Muscle of leg (tissue), 3 donors: ENCODE measurements at regions not wholly inside any gene's neighbourhood (a gene's known extent, or its start where the extent isn't known, plus 50 kb on each side); places are given as distances from the start of the nearest gene placed in this dataset.

Experiments
- DNase-seq: peaks from one replicate; pipeline ENCODE4 v3.0.0; 2013
- H3K27ac ChIP-seq: one replicate; pipeline ENCODE4 v1.5.1; 2013; ENCODE audit warnings: mild to moderate bottlenecking, low read length, control low read depth
- H3K27me3 ChIP-seq: one replicate; pipeline ENCODE4 v1.6.1; 2013; ENCODE audit warnings: low read length; ENCODE audit not compliant: control insufficient read depth, insufficient read depth
- H3K36me3 ChIP-seq: one replicate; pipeline ENCODE4 v1.6.1; 2013; ENCODE audit warnings: low read length; ENCODE audit not compliant: control insufficient read depth, insufficient read depth
- H3K4me1 ChIP-seq: one replicate; pipeline ENCODE4 v1.6.1; 2013; ENCODE audit warnings: low read length; ENCODE audit not compliant: control insufficient read depth, insufficient read depth
- H3K4me3 ChIP-seq: one replicate; pipeline ENCODE4 v1.5.1; 2013; ENCODE audit warnings: low read length, control low read depth
- H3K9me3 ChIP-seq: replicated peaks from 2 replicates; pipeline ENCODE4 v1.6.1; 2013; ENCODE audit warnings: low read depth, low read length; ENCODE audit not compliant: control insufficient read depth
- WGBS: methylation state at CpG from one replicate; pipeline ENCODE4 v1.1.5; 2013; ENCODE audit warnings: missing lambda C conversion rate; ENCODE audit not compliant: insufficient coverage; 5-methylcytosine and 5-hydroxymethylcytosine counted together

GRCh38 chr5:143581649-143582048 lies 178.2 kb upstream of the NR3C1 start:
- H3K4me1 ChIP-seq = peaks cover 8% of the 10 kb centered on the region
- no peak for DNase-seq
- WGBS = 92% methylated on average over 2 of the region's 2 CpGs

GRCh38 chr5:143581147-143581546 lies 177.7 kb upstream of the NR3C1 start:
- peaks cover 7% of the 10 kb centered on the region for H3K4me1 ChIP-seq
- no peaks in the 10 kb centered on the region for H3K9me3 ChIP-seq
- no peak for DNase-seq
- no peak overlapping the region for H3K4me3 ChIP-seq
- H3K27ac ChIP-seq = no peak overlapping the region
- H3K36me3 ChIP-seq = no peaks in the 10 kb centered on the region
- 100% methylated on average over 3 of the region's 3 CpGs for WGBS
- no peaks in the 10 kb centered on the region for H3K27me3 ChIP-seq

More at GRCh38 chr5:143581649-143582048, 178.2 kb upstream of the NR3C1 start:
- H3K4me3 ChIP-seq = no peak overlapping the region
- H3K9me3 ChIP-seq = no peaks in the 10 kb centered on the region
- H3K36me3 ChIP-seq = no peaks in the 10 kb centered on the region
- H3K27ac ChIP-seq = no peak overlapping the region
- H3K27me3 ChIP-seq = no peaks in the 10 kb centered on the region

- Histone ChIP-seq H3K27me3 (no peaks in the 10 kb centered on the region), H3K4me1 (peaks cover 10% of the 10 kb centered on the region), H3K27ac (peak overlapping the region; percentile 70), H3K9me3 (no peaks in the 10 kb centered on the region), H3K4me3 (no peak overlapping the region), H3K36me3 (no peaks in the 10 kb centered on the region)
- DNase-seq = peak; percentile 76
- no CpG with 5 or more reads among the region's 2 CpGs for WGBS
Measured at GRCh38 chr5:143576711-143577484, 173.4 kb upstream of the NR3C1 start.

- 40% methylated on average over 1 of the region's 1 CpG for whole genome bisulfite sequencing
- peak; percentile 35 for DNase-seq
- Histone ChIP-seq H3K4me3 (no peak overlapping the region), H3K36me3 (no peaks in the 10 kb centered on the region), H3K4me1 (peaks cover 10% of the 10 kb centered on the region), H3K27ac (no peak overlapping the region), H3K27me3 (no peaks in the 10 kb centered on the region), H3K9me3 (no peaks in the 10 kb centered on the region)
Measured at GRCh38 chr5:143575286-143575685, 171.8 kb upstream of the NR3C1 start.

- Histone ChIP-seq H3K36me3 (no peaks in the 10 kb centered on the region), H3K27ac (no peak overlapping the region), H3K9me3 (no peaks in the 10 kb centered on the region), H3K27me3 (no peaks in the 10 kb centered on the region), H3K4me3 (no peak overlapping the region), H3K4me1 (peaks cover 11% of the 10 kb centered on the region)
- DNase-seq = no peak
- WGBS = no CpG with 5 or more reads among the region's 1 CpG
Measured at GRCh38 chr5:143574236-143574635, 170.8 kb upstream of the NR3C1 start.

- Histone ChIP-seq H3K4me1 (peaks cover 15% of the 10 kb centered on the region), H3K4me3 (no peak overlapping the region), H3K36me3 (no peaks in the 10 kb centered on the region), H3K27ac (no peak overlapping the region), H3K9me3 (no peaks in the 10 kb centered on the region), H3K27me3 (no peaks in the 10 kb centered on the region)
- WGBS = 100% methylated on average over 1 of the region's 3 CpGs
- peak; percentile 72 for DNase-seq
Measured at GRCh38 chr5:143573568-143574170, 170.2 kb upstream of the NR3C1 start.

- no peak for DNase-seq
- 93% methylated on average over 1 of the region's 5 CpGs for WGBS
- H3K36me3 ChIP-seq = no peaks in the 10 kb centered on the region
- H3K4me1 ChIP-seq = peaks cover 13% of the 10 kb centered on the region
- no peaks in the 10 kb centered on the region for H3K27me3 ChIP-seq
- H3K27ac ChIP-seq = no peak overlapping the region
- H3K9me3 ChIP-seq = no peaks in the 10 kb centered on the region
- H3K4me3 ChIP-seq = no peak overlapping the region
Measured at GRCh38 chr5:143572671-143573070, 169.2 kb upstream of the NR3C1 start.

GRCh38 chr5:143571642-143572624 lies 168.4 kb upstream of the NR3C1 start:
- Histone ChIP-seq H3K4me1 (peaks cover 10% of the 10 kb centered on the region), H3K4me3 (no peak overlapping the region), H3K27ac (no peak overlapping the region), H3K27me3 (no peaks in the 10 kb centered on the region), H3K36me3 (no peaks in the 10 kb centered on the region), H3K9me3 (no peaks in the 10 kb centered on the region)
- no peak for DNase-seq
- WGBS = 40% methylated on average over 1 of the region's 9 CpGs

- H3K4me1 ChIP-seq = peaks cover 9% of the 10 kb centered on the region
- no peaks in the 10 kb centered on the region for H3K27me3 ChIP-seq
- no peak overlapping the region for H3K27ac ChIP-seq
- WGBS = 88% methylated on average over 2 of the region's 4 CpGs
- no peak overlapping the region for H3K4me3 ChIP-seq
- no peaks in the 10 kb centered on the region for H3K36me3 ChIP-seq
- H3K9me3 ChIP-seq = no peaks in the 10 kb centered on the region
- DNase-seq = no peak
Measured at GRCh38 chr5:143570989-143571388, 167.5 kb upstream of the NR3C1 start.
